ENCODE measurements at regions not wholly inside any gene's neighbourhood (a gene's known extent, or its start where the extent isn't known, plus 50 kb on each side); places are given as distances from the start of the nearest gene placed in this dataset.
A peak's percentile ranks its signal among the peaks of the same experiment; 100 is the strongest.
"Not testable (repeated sequence)": the region's sequence is repeated elsewhere in the genome, so short reads cannot be mapped to it uniquely, and the experiment has no call there.

- DNase-seq: no peak
These were observed 132.9 kb upstream of the CRHR1 start for GRCh38 chr17:45651145-45651709.

DNA sequence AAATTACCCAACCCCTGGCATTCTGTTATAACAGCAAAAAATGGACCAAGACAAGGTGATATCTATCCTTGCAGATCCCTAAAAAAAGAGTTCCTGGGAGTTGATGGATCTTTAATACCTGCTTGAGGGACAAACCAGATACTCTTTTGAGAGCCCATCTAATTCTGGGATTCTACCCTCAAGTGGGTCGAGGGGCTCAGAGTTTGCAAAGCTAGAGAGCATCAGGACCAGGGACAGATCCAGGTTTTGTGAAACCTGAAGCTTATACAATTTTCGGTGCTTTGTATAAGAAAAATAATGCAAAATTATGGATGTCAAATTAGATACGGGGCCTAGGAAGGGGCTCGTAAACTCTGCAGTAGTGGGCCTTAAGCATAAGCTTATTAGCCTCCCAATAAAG is 130.5 kb upstream of the CRHR1 start:
- no peak for DNase-seq

DNA sequence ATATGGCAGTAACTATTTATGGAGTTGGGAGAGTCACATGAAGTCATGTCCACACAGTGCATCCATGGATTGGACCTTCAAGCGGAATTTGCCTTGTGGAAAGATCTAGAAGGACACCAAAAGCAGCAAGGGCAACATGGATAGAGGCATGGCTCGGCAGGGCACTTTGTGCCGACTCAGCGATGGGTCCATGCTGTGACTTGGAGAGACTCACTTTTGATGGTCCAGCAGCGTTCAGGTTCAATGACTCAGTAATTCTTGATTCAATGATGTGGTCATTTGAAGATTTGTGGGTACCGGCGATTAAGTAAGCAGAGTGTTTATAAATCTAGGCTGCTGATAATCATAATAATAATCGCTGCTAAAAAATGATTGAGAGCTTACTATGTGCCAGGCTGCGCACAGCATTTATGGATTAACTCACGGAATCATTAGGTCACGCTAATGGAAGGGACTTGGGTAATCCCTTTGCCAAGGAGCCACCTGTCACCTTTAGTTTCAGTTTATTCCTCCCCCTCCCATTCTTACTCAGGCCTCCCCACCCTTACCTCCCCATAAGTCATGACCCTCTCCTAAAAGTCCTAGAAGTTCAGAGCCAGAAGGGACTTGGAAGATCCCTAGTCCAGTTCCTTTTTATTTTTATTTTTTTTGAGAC is 127.5 kb upstream of the CRHR1 start:
- DNase-seq: no peak

- DNase-seq: no peak
These were observed 123.6 kb upstream of the CRHR1 start for GRCh38 chr17:45660474-45660873.

- no peak for DNase-seq
These were observed 121.7 kb upstream of the CRHR1 start for GRCh38 chr17:45662432-45662831.

DNA sequence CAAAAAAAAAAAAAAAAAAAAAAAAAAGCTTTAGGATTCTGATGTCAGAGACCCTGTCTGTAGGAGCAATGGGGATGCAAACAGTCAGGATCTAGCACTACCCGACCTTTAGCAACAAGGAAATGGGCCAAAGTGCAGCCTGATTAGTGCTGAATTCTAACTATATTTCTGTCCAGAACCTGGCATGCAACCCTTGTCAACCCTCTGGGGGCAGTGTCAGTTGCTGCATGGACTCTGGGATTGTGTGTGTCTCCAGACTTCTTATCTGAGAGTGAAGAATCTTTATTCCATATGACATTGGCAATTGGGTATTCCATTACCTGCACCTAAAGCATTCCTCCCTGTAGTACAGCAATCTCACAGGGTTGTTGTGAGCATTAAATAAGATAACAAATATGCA is 120.3 kb upstream of the CRHR1 start:
- no peak for DNase-seq

DNA sequence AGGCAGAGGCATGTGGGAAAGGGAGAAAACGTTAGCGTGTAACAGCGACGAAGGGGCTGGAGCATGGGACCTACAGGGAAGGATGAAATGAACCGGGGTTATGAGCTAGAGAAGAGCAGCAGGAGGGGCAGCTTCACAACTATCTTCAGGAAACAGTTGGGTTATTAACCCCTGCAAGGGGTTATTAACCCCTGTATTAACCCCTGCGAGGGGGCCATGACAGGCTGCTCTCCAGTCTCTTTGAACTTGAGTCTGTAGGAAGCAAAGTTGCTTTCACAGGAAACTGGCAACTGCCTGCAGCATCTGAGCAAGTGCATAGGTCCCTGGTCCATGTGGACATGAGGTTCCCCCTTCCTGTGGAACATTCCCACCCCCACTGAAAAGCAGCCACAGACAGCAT is 119.2 kb upstream of the CRHR1 start:
- DNase-seq: no peak

GRCh38 chr17:45666046-45666600 is 118.0 kb upstream of the CRHR1 start:
- no peak for DNase-seq

DNA sequence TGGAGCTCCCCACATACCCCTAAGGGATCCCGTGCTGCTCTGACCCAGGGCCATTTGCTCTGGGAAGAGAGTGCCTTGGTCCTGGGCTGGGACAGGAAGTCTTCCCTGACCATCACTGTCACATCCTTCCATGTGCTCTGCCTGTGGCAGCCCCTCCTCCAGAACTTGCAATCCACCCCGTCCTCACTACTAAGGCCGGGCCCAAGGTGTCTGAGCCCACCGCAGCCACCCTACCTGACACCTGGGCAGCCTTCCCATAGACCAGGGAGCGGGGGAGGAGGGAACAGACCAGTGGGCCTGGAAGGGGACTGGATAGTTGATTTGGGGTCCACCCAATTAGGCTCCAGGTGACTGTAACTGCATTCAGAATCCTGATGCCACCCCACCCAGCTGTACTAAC is 117.5 kb upstream of the CRHR1 start:
- no peak for DNase-seq

DNA sequence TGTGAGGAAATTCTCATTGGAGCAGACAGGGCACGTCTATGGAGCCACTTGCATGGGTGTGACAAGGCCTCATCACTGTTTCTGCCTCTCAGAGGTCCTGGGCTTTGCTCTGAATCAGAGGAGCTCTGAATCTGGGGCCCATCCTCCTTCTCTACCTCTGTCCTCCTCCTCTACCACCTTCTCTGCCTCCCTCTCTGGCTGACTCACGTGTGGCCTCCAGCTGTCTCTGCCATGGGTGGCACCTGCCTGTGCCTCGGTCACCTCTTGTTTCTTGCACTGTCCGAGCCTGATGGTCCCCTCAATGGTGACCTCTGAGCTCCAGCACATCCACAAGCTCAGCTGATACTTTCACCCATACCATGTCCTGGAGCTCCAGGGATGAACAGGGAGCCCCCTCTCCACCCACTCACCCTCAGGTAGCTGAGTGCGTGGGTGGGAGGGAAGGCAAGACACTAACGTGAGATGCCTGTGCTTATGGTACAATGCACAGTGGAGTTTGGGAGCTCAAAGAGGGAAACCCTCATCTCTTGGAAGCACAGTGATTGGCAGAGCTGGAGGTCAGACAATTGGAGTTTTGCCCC is 116.4 kb upstream of the CRHR1 start:
- DNase-seq: no peak

DNA sequence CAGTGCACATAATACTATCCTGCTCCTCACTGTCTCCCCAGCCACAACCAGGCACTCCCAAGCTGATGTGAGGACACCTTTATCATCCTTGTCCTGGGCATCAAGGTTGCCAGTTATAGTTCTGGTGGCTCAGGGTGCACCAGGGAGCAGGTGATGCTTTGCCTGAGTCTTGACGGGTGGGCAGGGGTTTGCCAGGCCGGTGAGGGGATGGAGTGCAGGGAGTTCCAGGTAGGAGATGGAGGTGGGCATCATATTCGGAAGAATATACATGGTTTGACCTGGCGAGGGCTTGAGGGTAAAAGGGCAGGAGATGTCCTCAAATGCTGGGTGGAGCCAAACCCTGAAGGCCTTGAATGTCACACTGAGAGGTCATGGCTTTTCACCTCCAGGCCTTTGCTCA is 115.8 kb upstream of the CRHR1 start:
- DNase-seq: no peak

- DNase-seq: no peak
These were observed 111.8 kb upstream of the CRHR1 start for GRCh38 chr17:45672301-45672700.

DNA sequence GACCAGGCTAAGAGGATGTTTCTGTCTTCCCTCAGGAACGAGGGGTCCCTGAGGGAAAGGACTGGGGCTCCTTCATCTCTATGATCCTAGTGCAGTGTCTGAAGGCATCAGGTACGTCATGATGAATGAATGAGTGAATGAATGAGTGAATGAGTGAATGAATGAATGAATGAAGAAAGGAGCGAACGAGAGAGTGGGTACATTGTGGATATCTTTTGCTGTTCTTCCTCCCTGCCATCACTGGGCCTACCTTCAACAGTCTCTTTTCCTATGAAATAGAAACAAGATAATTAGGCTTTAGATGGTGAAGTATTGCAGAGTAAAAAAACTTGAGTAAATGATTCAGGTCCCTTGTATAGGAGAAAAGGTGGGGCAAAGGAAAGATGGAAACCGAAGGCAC is 111.3 kb upstream of the CRHR1 start:
- no peak for DNase-seq

- not testable (repeated sequence) for DNase-seq
These were observed 110.4 kb upstream of the CRHR1 start for GRCh38 chr17:45673759-45674158.

- DNase-seq: no peak
These were observed 109.1 kb upstream of the CRHR1 start for GRCh38 chr17:45675012-45675411.

DNA sequence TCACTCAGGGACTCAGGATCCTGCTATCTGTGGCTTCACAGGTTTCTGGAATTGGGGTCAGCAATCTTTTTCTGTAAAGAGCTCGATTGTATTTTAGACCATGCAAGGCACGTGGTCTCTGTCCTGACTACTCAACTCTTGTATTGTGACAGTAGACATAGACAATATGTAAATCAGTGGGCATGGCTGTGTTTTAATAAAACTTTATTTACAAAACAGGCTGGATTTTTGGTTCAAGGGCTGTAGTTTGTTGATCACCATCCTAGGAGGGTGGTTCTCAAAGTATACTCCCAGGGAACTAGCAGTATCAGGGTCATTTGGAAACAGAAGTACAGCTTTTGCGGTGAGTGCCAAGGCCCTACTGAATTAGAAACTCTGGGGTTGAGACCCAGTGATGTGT is 108.2 kb upstream of the CRHR1 start:
- DNase-seq: no peak

- no peak for DNase-seq
These were observed 107.4 kb upstream of the CRHR1 start for GRCh38 chr17:45676695-45677094.

DNA sequence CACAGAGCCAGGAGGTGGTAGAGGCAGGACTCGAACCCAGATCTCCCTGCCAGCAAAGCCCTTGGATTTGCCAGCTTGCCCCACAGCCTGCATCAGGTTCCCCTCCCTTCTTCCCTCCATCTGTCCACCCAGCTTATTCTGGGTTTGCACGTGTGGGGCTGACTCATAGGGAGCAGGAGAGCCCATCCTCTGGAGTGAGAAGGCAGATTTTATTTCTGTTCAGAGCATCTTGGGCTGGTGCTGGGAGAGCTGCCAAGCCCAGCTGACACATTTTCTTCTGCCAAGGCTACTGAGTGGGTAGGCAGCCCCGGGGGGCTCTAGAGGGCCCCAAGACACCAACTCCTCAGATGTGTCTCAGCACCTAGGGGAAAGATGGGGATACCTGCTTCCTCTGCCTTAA is 106.3 kb upstream of the CRHR1 start:
- peak; percentile 51 for DNase-seq

GRCh38 chr17:45679426-45679825 is 104.7 kb upstream of the CRHR1 start:
- no peak for DNase-seq

- DNase-seq: no peak
These were observed 103.8 kb upstream of the CRHR1 start for GRCh38 chr17:45680360-45680759.

- no peak for DNase-seq
These were observed 102.4 kb upstream of the CRHR1 start for GRCh38 chr17:45681706-45682105.

GRCh38 chr17:45686250-45686649 is 97.9 kb upstream of the CRHR1 start:
- no peak for DNase-seq

DNA sequence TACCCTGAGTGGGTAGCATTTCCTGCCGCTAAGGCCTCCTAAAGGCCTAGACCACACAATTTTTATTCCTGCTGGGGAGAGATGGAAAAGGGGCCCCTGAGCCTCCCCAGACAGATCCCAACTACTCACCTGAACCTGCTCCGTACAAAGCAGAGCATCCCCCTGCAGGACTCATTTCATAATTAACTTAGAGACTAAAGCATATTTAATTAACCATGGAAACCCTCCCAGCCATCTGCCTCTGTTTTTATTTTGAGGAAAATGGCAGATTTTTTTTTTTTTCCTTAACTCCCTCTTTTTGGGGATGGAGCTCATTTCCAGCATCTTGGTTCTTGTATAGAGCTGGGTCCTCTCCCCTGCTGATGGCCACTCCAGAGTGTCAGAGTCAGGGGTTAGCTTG is 96.5 kb upstream of the CRHR1 start:
- no peak for DNase-seq

- no peak for DNase-seq
These were observed 95.8 kb upstream of the CRHR1 start for GRCh38 chr17:45688353-45688752.

- DNase-seq: no peak
These were observed 95.3 kb upstream of the CRHR1 start for GRCh38 chr17:45688820-45689219.

Data from NCI-H226 (cell line).